ENCODE measurements at regions not wholly inside any gene's neighbourhood (a gene's known extent, or its start where the extent isn't known, plus 50 kb on each side); places are given as distances from the start of the nearest gene placed in this dataset.

- TF ChIP-seq ZNF607 (CRISPR knock-in tag; IDR thresholded peaks at IDR 0.05; ENCODE audit: borderline replicate concordance) (no peak), ZNF619 (CRISPR knock-in tag; IDR thresholded peaks at IDR 0.05) (no peak), ZFP36 (IDR thresholded peaks at IDR 0.05; ENCODE audit: borderline replicate concordance, low read depth, low read length, partially characterized antibody) (no peak), HMGA1 (CRISPR knock-in tag; conservative IDR thresholded peaks at IDR 0.05) (no peak), NFKB2 (CRISPR knock-in tag; IDR thresholded peaks at IDR 0.05; ENCODE audit: borderline replicate concordance) (no peak)
- TF ChIP-seq, protein P1, sequence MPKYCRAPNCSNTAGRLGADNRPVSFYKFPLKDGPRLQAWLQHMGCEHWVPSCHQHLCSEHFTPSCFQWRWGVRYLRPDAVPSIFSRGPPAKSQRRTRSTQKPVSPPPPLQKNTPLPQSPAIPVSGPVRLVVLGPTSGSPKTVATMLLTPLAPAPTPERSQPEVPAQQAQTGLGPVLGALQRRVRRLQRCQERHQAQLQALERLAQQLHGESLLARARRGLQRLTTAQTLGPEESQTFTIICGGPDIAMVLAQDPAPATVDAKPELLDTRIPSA (CRISPR knock-in tag; IDR thresholded peaks at IDR 0.05; ENCODE audit: borderline replicate concordance): no peak
These were observed 125.2 kb upstream of the DSCAM start (continued) for GRCh38 chr21:40972151-40972550.

DNA sequence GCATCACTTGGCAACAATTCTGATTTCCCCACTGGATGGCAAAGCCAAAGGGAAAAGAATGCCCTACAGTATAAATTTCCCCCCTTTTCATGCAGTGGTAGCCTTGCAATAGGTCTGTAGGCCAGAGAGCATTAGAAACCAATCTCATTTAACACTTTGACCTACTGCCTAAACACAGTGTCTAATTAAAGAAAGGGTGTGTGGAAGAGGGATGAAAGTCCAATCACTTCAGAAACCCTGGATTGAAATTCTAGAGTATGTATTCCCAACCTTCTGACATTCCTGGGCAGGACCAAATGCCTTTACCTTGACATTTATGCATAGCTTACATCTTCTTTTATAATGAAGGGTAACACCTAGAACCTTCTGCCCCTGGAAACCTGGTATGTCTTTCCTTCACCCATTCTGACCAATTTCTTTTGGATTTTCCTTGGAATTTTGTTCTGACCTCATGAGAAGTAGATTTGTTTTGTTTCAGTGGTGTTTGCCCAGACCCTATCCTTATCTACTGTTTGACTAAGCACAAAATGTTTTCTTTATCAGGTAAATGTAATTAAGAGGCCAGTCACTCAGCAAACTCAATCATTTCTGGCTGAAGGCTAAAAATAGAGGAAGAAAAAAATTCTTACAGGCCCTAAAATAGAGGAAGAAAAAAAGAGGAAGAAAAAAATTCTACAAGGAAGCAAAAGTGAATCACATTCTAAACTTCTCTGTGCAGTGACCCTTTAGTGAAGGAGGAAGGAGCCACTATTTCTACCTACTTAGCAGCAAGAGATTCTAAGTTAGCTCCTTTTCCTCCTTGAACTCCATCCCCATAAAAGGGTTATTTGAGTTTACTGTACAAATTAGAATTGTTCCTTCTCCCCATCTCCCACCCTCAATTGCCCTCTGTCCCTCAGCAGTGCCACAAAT, 129.5 kb upstream of the DSCAM start:
- in situ Hi-C loops (cut with HindIII; ENCODE audit: extremely low pct_ligation_motif_present, low pct_unique_long_range_greater_than_20kb): no loop called here
- TF ChIP-seq ZMAT3 (CRISPR knock-in tag; conservative IDR thresholded peaks at IDR 0.05): no peak
- TF ChIP-seq NR2C2 (CRISPR knock-in tag; IDR thresholded peaks at IDR 0.05; ENCODE audit: borderline replicate concordance): no peak
- TF ChIP-seq POGK (CRISPR knock-in tag; conservative IDR thresholded peaks at IDR 0.05): no peak
- no peak for TF ChIP-seq ATF4 (CRISPR knock-in tag; IDR thresholded peaks at IDR 0.05)
- TF ChIP-seq KDM4B (CRISPR knock-in tag; IDR thresholded peaks at IDR 0.05): no peak
- no peak for TF ChIP-seq MAFF (IDR thresholded peaks at IDR 0.05; ENCODE audit: low read depth, low read length)
- no peak for TF ChIP-seq PAWR (CRISPR knock-in tag; IDR thresholded peaks at IDR 0.05; ENCODE audit: borderline replicate concordance)
- no peak for TF ChIP-seq RFXAP (CRISPR knock-in tag; IDR thresholded peaks at IDR 0.05; ENCODE audit: borderline replicate concordance)
- no peak for TF ChIP-seq ZFP90 (CRISPR knock-in tag; IDR thresholded peaks at IDR 0.05; ENCODE audit: borderline replicate concordance)
- TF ChIP-seq, protein P2, sequence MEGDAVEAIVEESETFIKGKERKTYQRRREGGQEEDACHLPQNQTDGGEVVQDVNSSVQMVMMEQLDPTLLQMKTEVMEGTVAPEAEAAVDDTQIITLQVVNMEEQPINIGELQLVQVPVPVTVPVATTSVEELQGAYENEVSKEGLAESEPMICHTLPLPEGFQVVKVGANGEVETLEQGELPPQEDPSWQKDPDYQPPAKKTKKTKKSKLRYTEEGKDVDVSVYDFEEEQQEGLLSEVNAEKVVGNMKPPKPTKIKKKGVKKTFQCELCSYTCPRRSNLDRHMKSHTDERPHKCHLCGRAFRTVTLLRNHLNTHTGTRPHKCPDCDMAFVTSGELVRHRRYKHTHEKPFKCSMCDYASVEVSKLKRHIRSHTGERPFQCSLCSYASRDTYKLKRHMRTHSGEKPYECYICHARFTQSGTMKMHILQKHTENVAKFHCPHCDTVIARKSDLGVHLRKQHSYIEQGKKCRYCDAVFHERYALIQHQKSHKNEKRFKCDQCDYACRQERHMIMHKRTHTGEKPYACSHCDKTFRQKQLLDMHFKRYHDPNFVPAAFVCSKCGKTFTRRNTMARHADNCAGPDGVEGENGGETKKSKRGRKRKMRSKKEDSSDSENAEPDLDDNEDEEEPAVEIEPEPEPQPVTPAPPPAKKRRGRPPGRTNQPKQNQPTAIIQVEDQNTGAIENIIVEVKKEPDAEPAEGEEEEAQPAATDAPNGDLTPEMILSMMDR (CRISPR knock-in tag; IDR thresholded peaks at IDR 0.05): no peak
- TF ChIP-seq ZNF564 (CRISPR knock-in tag; IDR thresholded peaks at IDR 0.05): no peak
- no peak for TF ChIP-seq ELF4 (CRISPR knock-in tag; IDR thresholded peaks at IDR 0.05; ENCODE audit: borderline replicate concordance)

More for the DNA sequence above, 129.5 kb upstream of the DSCAM start:
- BruUV-seq (replicated peaks): no TSS peak
- H3K4me2 ChIP-seq (ENCODE audit: low read depth, low read length): no peak overlapping the region
- no peaks in the 10 kb centered on the region for H3K36me3 ChIP-seq (replicated peaks in 1 of 2; ENCODE audit: control insufficient read depth in 1 of 2, insufficient read depth in 2 of 2, low read length in 2 of 2)
- H3K27ac ChIP-seq (ENCODE audit: extremely low read length, insufficient read depth, low read length): no peak overlapping the region
- no peaks in the 10 kb centered on the region for H3K4me1 ChIP-seq (ENCODE audit: insufficient read depth, low read length)
- H3K9me3 ChIP-seq (ENCODE audit: low read length): peaks cover 94% of the 10 kb centered on the region
- no peak for DNase-seq (ENCODE audit: low spot score)
- FAIRE-seq: no peak
- ATAC-seq: no peak
- no peaks in the 10 kb centered on the region for H3K27me3 ChIP-seq (ENCODE audit: control insufficient read depth in 1 of 2, insufficient read depth in 2 of 2, low read length in 2 of 2)
- no peaks in the 10 kb centered on the region for H4K20me1 ChIP-seq (ENCODE audit: insufficient read depth, low read length)
- no peak overlapping the region for H3K4me3 ChIP-seq (replicated peaks in 1 of 3; ENCODE audit: insufficient read depth in 1 of 3, low read depth in 2 of 3, low read length in 3 of 3)
- no peak overlapping the region for H2AFZ ChIP-seq (ENCODE audit: low read length)
- intact Hi-C loops (cut with micrococcal nuclease; ENCODE audit: unreplicated experiment): no loop called here
- ChIA-PET CTCF (ENCODE audit: low intra/inter-chr PET ratio, low total read pairs) (no interaction called here), POLR2A (no interaction called here)
- no peak overlapping the region for H3K9ac ChIP-seq (ENCODE audit: insufficient read depth, low read depth, low read length)
- H3K79me2 ChIP-seq (ENCODE audit: insufficient read depth, low read length): no peaks in the 10 kb centered on the region

All from HepG2 (cell line).